ENCODE measurements at regions not wholly inside any gene's neighbourhood (a gene's known extent, or its start where the extent isn't known, plus 50 kb on each side); places are given as distances from the start of the nearest gene placed in this dataset.
"Not testable (repeated sequence)": the region's sequence is repeated elsewhere in the genome, so short reads cannot be mapped to it uniquely, and the experiment has no call there.

DNA sequence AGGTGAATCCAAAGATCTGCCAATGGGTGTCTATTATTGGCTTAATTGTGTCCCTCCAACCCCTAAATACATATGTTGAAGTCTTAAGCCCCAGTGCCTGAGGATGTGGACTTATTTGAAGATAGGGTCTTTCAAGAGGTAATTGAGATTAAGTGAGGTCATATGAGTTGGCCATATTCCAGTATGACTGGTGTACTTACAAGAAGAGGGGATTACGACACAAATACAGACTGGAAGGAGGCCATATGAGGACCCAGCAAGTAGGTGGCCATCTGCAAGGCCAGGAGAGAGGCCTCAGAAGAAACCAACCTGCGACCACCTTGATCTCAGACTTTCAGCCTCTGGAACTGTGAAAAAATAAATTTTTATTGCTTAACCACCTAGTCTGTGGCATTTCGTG is 121.1 kb upstream of the FN1 start:
- ATAC-seq (no peak), DNase-seq (ENCODE audit: low spot score) (no peak)
- intact Hi-C loops (cut with DNase I), result no loop called here

DNA sequence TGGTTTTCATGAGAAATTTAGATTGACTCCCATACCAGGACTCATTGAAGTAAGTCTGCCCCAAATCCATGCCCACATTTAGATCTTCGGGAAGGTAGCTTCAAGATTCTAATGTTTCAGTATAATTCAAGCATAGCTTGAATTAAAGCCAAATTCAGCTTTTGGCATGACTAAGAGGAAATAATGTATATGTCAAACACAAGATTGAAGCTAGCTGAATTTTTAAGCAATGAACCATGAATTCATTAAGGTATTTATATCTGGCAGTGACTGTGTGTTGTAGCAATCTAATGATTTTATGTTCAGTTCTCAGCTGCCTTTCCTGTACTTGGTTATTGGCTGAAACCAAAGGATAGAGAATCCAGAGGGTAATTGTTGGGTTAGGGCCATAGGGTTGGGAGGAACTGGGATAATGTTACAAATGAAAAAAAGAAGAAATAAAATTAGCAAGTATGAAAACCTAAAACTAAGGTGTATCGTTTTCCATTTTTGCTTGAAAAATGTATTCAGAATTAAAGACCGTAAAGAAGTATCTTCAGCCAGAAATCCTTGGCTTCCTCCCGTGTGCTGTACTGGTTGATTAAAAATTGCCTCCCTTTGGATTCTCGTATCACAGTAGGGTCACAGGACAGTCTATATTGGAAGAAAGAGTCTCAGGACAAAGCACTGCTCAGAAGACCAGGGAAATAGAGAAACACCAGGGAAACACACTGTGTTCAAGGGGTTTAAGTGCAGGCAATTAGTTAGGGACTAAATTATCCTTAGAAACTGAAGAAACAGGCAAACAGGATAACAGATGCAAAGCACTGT is 119.0 kb upstream of the FN1 start:
- intact Hi-C loops (cut with DNase I), result no loop called here
- ATAC-seq (no peak), DNase-seq (ENCODE audit: low spot score) (no peak)

DNA sequence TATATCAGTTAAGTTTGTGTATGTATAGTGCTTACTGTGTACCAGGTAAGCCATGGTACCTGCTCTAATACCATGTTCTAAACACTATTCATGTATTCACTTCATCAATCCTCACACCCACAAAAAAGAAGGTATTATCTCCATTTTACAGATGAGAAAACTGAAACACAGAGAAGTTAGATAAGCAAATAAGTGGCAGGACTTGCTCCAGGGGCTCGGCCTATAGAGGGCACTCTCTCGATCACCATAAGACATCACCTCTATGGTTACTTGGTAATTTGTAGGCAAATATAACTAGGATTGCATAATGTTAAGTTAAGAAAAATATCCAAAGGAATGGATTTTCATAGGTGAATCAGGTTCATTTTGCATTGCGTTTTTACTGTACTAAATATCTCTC is 118.1 kb upstream of the FN1 start:
- ATAC-seq, result no peak
- DNase-seq (ENCODE audit: low spot score), result no peak
- intact Hi-C loops (cut with DNase I), result no loop called here

DNA sequence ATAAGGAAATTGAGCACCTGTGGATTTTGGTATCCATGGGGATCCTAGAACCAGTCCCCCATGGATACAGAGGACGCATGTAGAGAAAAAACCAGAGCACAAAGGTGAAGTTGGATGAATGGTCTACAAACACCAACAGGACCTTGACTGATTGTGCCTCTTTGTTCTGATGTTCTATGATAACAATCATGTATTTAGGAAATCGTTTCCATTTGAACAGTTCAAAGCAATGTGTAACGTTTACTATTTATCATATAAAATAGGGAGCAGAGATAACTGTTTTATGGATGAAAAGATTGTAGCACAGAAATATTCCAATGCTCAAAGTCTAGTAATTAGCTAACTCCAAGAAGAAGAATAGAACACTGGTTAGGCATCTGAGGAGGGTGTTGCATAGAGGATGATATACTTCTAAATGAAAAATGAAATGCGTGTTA is 116.3 kb upstream of the FN1 start:
- DNase-seq (ENCODE audit: low spot score) (no peak), ATAC-seq (no peak)

DNA sequence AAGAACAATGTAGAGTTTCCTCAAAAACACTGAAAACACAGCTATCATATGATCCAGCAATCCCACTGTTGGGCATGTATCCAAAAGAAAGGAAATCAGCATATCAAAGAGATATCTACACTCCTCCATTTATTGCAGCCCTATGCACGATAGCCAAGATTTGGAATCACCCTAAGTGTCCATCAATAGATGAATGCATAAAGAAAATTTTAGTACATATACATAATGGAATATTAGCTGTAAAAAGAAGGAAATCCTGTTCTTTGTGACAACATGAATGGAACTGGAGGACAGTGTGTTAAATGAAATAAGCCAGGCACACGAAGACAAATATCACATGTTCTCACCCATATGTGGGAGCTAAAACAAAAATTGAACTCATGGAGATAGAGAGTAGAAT is 114.5 kb upstream of the FN1 start:
- intact Hi-C loops (cut with DNase I), result no loop called here
- DNase-seq (ENCODE audit: low spot score) (no peak), ATAC-seq (no peak)

More for the DNA sequence above, 116.3 kb upstream of the FN1 start:
- intact Hi-C loops (cut with DNase I), result no loop called here

DNA sequence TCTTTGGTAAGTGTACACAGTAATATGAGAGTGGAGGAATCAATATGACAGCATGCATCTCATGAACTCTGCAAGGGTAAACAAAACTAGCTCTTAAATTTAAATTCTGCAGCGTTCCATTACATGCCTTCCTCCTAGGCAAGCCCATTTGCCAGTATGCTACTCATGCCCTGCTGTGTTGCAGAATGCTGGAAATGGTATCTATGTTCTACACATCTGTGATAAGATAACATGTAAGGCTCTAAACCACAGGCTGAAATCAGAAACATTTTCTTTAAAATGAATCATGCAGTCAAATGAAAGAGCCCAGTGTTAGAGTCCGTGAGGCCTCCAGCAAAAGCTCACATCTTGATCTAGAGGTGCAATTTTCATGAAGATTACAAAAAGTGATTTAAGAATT is 112.8 kb upstream of the FN1 start:
- ATAC-seq (no peak), DNase-seq (ENCODE audit: low spot score) (no peak)
- intact Hi-C loops (cut with DNase I), result no loop called here

DNA sequence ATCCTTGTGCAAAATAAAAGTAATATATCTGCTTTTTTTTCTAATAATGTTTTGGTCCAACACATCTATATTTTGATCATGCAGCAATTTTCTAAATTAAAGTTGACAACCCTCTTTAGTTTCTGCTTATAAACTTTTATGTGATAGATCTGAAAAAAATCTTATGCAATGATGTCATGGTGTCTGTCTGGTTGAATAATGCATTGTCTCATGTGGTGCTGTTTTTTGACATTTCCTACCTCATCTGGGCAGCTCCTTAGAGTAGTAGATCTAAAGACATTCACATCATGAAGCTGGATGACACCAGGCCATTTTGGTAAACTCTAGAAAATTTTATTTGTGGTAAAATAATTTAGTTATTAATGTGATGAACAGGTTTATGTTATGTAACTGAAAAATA is 106.8 kb upstream of the FN1 start:
- DNase-seq (ENCODE audit: low spot score) (no peak), ATAC-seq (no peak)
- intact Hi-C loops (cut with DNase I), result no loop called here

DNA sequence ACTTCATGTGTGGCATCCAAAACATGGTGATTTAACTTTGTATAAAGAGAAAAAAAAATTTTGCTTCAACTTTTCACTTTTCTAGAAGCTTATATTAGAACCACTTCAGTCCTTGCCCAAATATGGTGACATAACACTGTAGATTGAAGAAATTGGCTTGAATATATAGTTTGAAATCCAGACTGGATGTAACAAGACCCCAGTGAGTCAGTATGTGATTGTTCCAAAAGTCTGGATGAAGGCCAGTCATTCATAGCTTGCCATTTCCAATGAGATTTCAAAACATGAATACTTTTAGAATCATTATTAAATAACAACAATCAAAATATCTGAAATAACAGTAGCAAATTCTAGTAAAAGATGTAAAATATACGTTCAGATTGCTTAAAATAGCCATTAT is 104.8 kb upstream of the FN1 start:
- intact Hi-C loops (cut with DNase I), result no loop called here
- peak; percentile 70 for ATAC-seq

DNA sequence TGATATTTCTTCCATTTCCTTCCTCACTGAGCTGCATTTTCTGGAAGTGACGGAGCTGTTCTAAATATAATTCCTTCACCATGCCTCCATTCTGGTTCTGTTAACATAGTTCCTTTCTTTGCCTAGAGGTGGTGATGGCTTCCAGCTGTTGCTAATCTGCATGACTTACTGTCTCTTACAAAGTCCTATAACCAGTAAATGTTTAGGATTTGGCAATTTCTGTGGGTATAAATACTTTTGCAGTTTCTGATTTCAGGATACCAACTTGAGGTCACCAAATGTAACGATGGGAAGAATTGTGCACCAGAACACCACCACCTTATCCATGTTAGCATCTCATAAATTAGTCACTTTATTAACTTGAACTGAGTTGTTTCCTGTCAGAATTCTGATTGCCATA is 101.7 kb upstream of the FN1 start:
- DNase-seq (ENCODE audit: low spot score), result no peak
- ATAC-seq, result no peak
- intact Hi-C loops (cut with DNase I), result no loop called here

More for the DNA sequence above, 104.8 kb upstream of the FN1 start:
- DNase-seq (ENCODE audit: low spot score), result no peak

DNA sequence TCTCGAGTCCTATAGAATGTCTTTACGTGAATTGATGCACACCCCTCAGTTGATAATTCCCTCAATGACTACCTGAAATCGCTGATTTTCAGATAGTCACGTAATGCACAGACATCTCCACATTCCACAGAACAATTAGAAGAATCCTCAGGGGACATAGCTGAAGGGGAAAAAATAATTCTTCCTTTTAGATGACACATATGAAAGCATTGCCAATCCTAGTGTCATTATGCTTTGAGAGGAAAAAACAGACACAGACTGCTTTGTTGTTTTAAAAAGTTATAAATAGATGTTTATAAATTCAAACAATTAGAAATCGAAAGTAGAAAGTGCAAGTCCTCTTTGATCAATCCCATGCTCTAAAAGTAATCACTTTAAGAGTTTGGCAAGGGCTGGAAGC is 100.6 kb upstream of the FN1 start:
- intact Hi-C loops (cut with DNase I), result no loop called here
- ATAC-seq, result no peak
- DNase-seq (ENCODE audit: low spot score), result no peak

DNA sequence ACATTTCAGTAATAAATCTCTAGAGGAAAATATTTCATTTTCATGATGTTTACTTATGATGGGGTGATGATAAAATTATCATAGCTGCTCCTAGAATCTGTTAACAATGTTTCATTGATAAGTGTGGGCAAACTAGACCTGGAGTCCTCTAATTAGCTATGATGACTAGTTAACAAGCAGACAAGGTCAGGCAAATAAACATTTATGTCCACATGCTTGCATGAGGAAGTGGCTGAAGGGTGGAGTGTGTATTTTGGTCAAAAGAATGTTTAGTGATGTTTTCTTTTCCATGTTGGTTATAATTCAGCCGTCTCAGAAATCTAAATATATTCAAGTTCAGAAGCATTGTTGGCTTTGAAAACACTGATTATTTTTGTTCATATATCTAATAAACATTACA is 99.9 kb upstream of the FN1 start:
- no peak for ATAC-seq
- no peak for DNase-seq (ENCODE audit: low spot score)
- intact Hi-C loops (cut with DNase I), result no loop called here

DNA sequence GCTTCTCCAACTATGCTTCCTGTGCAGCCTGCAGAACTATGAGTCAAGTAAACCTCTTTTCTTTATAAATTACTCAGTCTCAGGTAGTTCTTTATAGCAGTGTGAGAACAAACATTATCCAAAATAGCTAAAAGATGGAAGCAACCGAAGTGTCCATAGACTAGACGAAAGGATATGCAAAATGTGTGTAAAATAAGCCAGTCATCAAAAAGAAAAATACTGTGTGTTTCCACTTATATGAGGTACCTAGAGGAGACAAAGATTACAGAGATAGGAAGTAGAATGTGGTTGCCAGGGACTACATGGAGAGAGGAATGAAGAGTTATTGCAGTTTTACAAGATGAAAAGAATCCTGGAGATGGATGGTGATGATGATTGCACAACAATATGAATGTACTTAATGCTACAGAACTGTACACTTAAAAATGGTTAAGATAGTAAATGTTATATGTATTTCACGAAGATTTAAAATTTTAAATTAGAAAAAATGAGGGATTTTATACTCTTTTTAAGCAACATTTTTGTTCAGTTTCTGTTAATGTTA is 99.3 kb upstream of the FN1 start:
- intact Hi-C loops (cut with DNase I), result no loop called here
- DNase-seq (ENCODE audit: low spot score), result no peak
- no peak for ATAC-seq

DNA sequence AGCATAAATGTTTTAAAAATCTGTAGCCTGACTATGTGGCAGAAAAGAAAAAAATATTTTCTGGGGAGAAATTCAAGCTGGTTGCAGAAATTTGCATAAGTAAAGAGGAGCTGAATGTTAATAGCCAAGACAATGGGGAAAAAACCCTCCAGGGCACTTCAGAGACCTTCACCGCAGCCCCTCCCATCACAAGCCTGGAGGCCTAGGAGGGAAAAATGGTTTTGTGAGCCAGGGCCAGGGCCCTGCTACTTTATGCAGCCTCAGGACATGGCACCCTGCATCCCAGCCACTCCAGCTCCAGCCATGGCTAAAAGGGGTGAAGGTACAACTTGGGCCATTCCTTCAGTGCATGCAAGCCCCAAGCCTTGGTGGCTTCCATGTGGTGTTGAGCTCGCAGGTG is 97.8 kb upstream of the FN1 start:
- ATAC-seq; DNase-seq (ENCODE audit: low spot score); intact Hi-C loops (cut with DNase I): not testable (repeated sequence)

DNA sequence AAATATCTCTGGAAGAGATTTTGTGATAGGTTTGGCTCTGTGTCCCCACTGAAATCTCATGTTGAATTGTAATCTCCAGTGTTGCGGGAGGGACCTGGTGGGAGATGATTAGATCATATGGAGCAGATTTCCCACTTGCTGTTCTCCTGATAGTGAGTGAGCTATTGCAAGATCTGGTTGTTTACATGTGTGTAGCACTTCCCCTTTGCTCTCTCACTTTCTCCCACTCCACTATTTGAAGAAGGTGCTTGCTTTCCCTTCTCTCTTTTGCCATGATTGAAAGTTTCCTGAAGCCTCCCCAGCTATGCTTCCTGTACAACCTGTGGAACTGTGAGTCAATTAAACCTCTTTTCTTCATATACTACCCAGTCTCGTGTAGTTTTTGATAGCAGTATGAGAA is 97.0 kb upstream of the FN1 start:
- intact Hi-C loops (cut with DNase I), result no loop called here
- ATAC-seq (no peak), DNase-seq (ENCODE audit: low spot score) (no peak)

DNA sequence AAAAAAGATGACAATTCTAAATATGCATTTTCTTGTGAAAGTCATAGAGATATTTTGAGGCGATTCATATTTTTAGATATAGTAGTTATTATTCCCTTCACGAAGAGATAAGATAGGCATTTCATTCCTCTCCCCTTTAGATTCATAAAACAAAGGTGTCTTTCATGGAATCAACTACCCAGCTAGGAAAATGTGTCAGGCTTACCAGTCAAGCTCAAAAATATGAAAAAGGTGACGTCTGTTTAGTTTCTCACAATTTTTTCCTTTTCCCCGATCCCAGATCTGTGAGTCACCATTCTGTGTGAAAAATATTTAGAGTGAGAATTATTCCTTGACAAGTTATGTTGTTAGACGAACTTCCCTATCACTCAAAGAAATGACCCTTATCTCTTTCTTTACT is 95.4 kb upstream of the FN1 start:
- DNase-seq (ENCODE audit: low spot score), result no peak
- no peak for ATAC-seq
- intact Hi-C loops (cut with DNase I), result no loop called here

DNA sequence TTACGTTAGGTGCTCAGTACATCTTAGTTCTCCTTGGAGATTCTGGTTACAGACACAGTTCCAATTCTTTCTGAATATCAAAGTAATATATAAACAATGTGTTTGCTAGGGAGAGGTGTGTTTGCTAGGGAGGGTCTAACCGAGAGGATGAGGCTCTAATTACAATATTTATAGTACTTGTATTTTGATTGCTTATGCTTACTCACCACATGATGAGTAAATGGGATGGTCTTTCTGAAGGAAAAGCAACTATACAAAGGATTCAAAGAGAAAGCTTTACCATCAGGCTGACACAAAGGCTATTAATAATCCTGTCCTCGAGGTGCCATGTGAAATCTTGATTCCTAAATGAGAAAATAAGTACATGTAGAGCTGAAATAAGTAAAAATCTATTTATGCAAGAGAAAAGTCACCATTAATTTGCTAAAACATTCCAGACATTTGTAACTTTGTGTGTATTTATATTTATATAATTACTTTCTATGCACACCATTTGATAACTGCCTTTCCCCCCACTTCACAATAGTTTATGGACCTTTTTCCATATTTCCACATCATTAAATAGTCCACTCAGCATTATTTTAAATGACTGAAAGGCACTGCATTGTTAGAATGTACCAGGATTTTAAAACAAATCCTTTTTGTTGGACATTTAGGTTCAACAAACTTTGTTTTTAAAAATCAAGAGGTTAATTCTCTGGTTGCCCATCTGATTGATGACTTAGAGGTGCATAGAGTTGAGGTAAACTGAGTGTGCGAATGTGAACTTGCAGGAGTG is 94.5 kb upstream of the FN1 start:
- DNase-seq (ENCODE audit: low spot score), result no peak
- ATAC-seq, result no peak
- intact Hi-C loops (cut with DNase I), result no loop called here

DNA sequence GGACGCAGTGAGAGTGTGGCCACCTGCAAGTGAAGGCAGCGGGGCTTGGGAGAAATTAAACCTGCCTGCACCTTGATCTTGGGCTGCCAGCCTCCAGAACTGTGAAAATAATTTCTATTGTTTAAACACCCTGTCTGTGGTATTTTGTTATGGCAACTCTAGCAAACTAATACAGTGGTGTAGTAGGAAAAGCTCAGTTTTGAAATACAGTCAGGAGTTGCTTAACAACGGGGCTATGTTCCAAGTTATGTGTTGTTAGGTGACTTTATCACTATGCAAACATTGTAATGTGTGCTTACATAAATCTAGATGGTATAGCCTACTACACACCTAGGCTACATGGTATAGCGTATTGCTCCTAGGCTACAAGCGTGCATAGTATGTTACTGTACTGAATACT is 93.4 kb upstream of the FN1 start:
- ATAC-seq (no peak), DNase-seq (ENCODE audit: low spot score) (no peak)
- intact Hi-C loops (cut with DNase I), result no loop called here

DNA sequence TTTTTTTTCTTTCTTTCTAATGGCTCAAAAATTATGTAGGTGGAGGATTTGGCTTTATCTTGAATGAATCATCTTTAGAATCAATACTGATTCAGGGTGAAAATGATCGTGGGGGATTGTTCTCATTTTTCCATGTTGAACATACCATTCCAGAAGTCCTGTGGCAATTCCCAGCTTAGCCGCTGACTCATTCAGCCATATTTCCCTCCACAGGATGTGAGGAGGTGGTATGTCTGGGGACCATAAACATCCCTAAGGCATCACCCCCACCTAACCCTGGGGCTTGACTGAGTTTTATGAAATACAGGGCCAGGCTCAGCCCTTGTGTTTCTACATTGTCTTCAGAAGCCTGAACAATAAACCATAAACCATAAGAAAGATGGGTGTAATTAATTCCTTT is 92.7 kb upstream of the FN1 start:
- intact Hi-C loops (cut with DNase I), result no loop called here
- ATAC-seq (no peak), DNase-seq (ENCODE audit: low spot score) (no peak)

DNA sequence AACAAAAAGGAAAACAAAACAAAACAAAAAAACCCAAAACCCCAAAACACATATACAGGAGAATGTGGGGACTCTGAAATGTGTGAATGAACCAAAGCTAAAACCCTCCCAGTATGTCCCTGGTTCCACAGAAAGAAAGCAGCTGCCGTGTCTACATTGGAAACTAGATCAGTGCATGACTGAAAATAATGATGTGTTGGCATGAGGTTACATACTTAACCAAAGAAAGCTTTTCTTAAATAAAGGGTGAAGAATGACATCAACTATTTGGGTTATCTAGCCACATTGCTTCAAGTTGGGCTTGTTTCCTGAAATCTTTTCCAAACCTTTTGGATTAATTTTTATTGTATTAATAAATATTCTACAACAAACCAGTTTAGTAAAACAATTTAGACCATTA is 91.9 kb upstream of the FN1 start:
- ATAC-seq (no peak), DNase-seq (ENCODE audit: low spot score) (no peak)
- intact Hi-C loops (cut with DNase I), result no loop called here

DNA sequence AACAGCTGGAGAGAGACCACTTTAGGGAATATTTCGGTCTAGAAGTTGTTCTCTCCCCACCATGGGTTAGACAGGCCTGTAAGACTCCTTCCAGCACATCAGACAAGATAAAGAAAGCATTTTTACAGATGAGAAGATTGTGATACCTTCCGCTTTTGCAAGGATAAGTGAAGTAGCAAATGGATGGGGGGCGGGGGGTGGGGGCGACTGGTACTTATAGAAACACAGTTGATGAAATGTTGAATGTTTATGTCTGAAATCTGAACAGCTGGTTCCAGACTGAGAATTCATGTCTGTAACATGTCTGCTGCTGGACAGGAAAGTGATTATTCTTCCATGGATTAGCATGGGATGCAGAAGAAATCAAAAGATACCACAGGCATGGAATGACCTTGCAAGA is 90.5 kb upstream of the FN1 start:
- intact Hi-C loops (cut with DNase I), result no loop called here
- no peak for DNase-seq (ENCODE audit: low spot score)
- no peak for ATAC-seq

Data from sciatic nerve (tissue), 2 donors.